K562 (cell line): ENCODE measurements at regions not wholly inside any gene's neighbourhood (a gene's known extent, or its start where the extent isn't known, plus 50 kb on each side); places are given as distances from the start of the nearest gene placed in this dataset.
A peak's percentile ranks its signal among the peaks of the same experiment; 100 is the strongest.

Experiments
- ATAC-seq: fragments of 200-7000 bp; cut with Tn5 transposase; 3 replicates; pipeline ENCODE4 v1.9.1; 2020; ENCODE audit warnings: moderate library complexity
- BruUV-seq: library from RNA; stranded (reverse); fragments of 400-500 nt; replicated peaks from 2 replicates; lab custom pipeline; 2021; lab: Mats Ljungman, UMichigan
- CTCF ChIA-PET: fragments of 300-600 bp; formaldehyde crosslinking; extraction: SDS; loops from one replicate; lab custom pipeline; 2021; ENCODE audit warnings: low intra/inter-chr PET ratio; lab: Yijun Ruan, JAX
- POLR2A ChIA-PET: fragments of 300-600, 350-650 bp; sonication (Branson Sonifier 250); formaldehyde crosslinking; extraction: SDS; loops from one replicate; lab custom pipeline; 2021; ENCODE audit warnings: antibody characterized with exemption, inconsistent platforms; lab: Yijun Ruan, JAX
- DNase-seq, 4 experiments: peaks; one replicate each; pipeline versions ENCODE4 v3.0.0 to v3.0.0-alpha.2; 2011 to 2018; ENCODE audit warnings: low spot score in 3 of 4, mixed read lengths in 3 of 4; ENCODE audit errors: extremely low read depth in 1 of 4
- FAIRE-seq: peaks from 2 replicates; lab custom pipeline; 2011; peaks lifted over from hg19 to GRCh38; lab: Jason Lieb, UNC
- H2AFZ ChIP-seq: 2 replicates; pipeline ENCODE4 v1.6.0; 2011; ENCODE audit warnings: low read depth, low read length, control low read depth, inconsistent platforms
- H3K27ac ChIP-seq: fragments of 200-600 bp; 3 replicates; pipeline ENCODE4 v1.8.0; 2011; ENCODE audit warnings: low read depth, mild to moderate bottlenecking, control low read depth, inconsistent platforms, low read length, moderate library complexity, mixed read lengths; ENCODE audit errors: extremely low read depth
- H3K27me3 ChIP-seq, 2 experiments: fragments of 300-600 bp in 1 of 2; 2 replicates in 1 of 2; 3 replicates in 1 of 2; pipeline versions ENCODE4 v1.6.0 to v1.8.0; 2011; ENCODE audit warnings: inconsistent platforms in 2 of 2, low read length in 2 of 2, mild to moderate bottlenecking in 1 of 2, mixed read lengths in 1 of 2, moderate library complexity in 1 of 2; ENCODE audit not compliant: control insufficient read depth in 2 of 2, insufficient read depth in 2 of 2
- H3K36me3 ChIP-seq: fragments of 300-600 bp; 3 replicates; pipeline ENCODE4 v1.8.0; 2011; ENCODE audit warnings: mild to moderate bottlenecking, low read length, inconsistent platforms; ENCODE audit not compliant: control insufficient read depth, insufficient read depth
- H3K4me1 ChIP-seq, 2 experiments: fragments of 200-600 bp in 1 of 2; replicated peaks in 1 of 2; 2 replicates in 1 of 2; 3 replicates in 1 of 2; pipeline versions ENCODE4 v1.5.1 to v1.8.0; 2011; ENCODE audit warnings: inconsistent platforms in 2 of 2, low read length in 2 of 2, mild to moderate bottlenecking in 1 of 2, mixed read lengths in 1 of 2, moderate library complexity in 1 of 2; ENCODE audit not compliant: control insufficient read depth in 2 of 2, insufficient read depth in 2 of 2
- H3K4me2 ChIP-seq: 2 replicates; pipeline ENCODE4 v1.6.1; 2011; ENCODE audit warnings: low read length, control low read depth, inconsistent platforms, mixed read lengths; ENCODE audit not compliant: insufficient read depth
- H3K4me3 ChIP-seq: fragments of 200-600 bp; sonication (generic), shearing (Covaris generic); 2 replicates; pipeline ENCODE4 v1.5.1; 2016; ENCODE audit warnings: control low read depth, inconsistent platforms
- H3K79me2 ChIP-seq: fragments of 200-600 bp; 3 replicates; pipeline ENCODE4 v1.8.0; 2011; ENCODE audit warnings: low read length, inconsistent platforms; ENCODE audit not compliant: control insufficient read depth, insufficient read depth
- H3K9ac ChIP-seq, 2 experiments: 2 replicates each; pipeline versions ENCODE4 v1.6.0 to v1.6.1; 2011; ENCODE audit warnings: low read depth in 2 of 2, low read length in 2 of 2, control low read depth in 1 of 2, inconsistent platforms in 1 of 2, mild to moderate bottlenecking in 1 of 2, mixed read lengths in 1 of 2; ENCODE audit not compliant: insufficient read depth in 1 of 2
- H3K9me1 ChIP-seq: one replicate; pipeline ENCODE4 v1.6.0; 2011; ENCODE audit warnings: inconsistent platforms, mild to moderate bottlenecking, low read length, moderate library complexity; ENCODE audit not compliant: control insufficient read depth, insufficient read depth
- H3K9me3 ChIP-seq: replicated peaks from 2 replicates; pipeline ENCODE4 v1.5.1; 2011; ENCODE audit warnings: low read depth, low read length, inconsistent platforms; ENCODE audit not compliant: control insufficient read depth, insufficient read depth
- H4K20me1 ChIP-seq: replicated peaks from 2 replicates; pipeline ENCODE4 v1.6.1; 2011; ENCODE audit warnings: low read length, inconsistent platforms, mixed read lengths; ENCODE audit not compliant: control insufficient read depth, insufficient read depth
- CAMTA2 ChIP-seq: fragments of 250-450 bp; sonication (Bioruptor Pico); conservative IDR thresholded peaks from 2 replicates; pipeline ENCODE4 v1.5.1; 2022
- CBX3 ChIP-seq, 2 experiments: IDR thresholded peaks; 1 replicate in 1 of 2; 2 replicates in 1 of 2; pipeline ENCODE4 v1.6.1; 2012; ENCODE audit warnings: inconsistent platforms in 2 of 2, low read length in 2 of 2, borderline replicate concordance in 1 of 2, control low read depth in 1 of 2
- HNRNPUL1 ChIP-seq: fragments of 200-400 bp; formaldehyde crosslinking; IDR thresholded peaks from 2 replicates; pipeline ENCODE4 v1.6.1; 2017; ENCODE audit warnings: low read length
- KLF10 ChIP-seq: fragments of 250-450 bp; sonication (Bioruptor Pico); IDR thresholded peaks from 2 replicates; pipeline ENCODE4 v1.6.1; 2021; ENCODE audit warnings: matching md5 sums
- POLR3G ChIP-seq: IDR thresholded peaks from 2 replicates; pipeline ENCODE4 v1.6.1; 2011; ENCODE audit not compliant: insufficient read length, insufficient replicate concordance; ENCODE audit errors: extremely low read depth
- RBM25 ChIP-seq: fragments of 200-400 bp; formaldehyde crosslinking; IDR thresholded peaks from 2 replicates; pipeline ENCODE4 v1.6.1; 2018; ENCODE audit warnings: low read length, low read depth, moderate library complexity; ENCODE audit not compliant: severe bottlenecking
- SP1 ChIP-seq: sonication (generic); formaldehyde crosslinking; IDR thresholded peaks from 2 replicates; pipeline ENCODE4 v1.8.1; 2022; ENCODE audit warnings: mild to moderate bottlenecking, missing genetic modification reagents
- SP2 ChIP-seq: IDR thresholded peaks from 2 replicates; pipeline ENCODE4 v1.6.1; 2011; ENCODE audit warnings: mild to moderate bottlenecking, low read depth, low read length, moderate library complexity; ENCODE audit not compliant: poor library complexity, severe bottlenecking; ENCODE audit errors: extremely low read depth
- ZNF316 ChIP-seq: fragments of 450-650 bp; IDR thresholded peaks from 2 replicates; pipeline ENCODE4 v1.6.1; 2016
- ZNF778 ChIP-seq: fragments of 450-650 bp; formaldehyde crosslinking; IDR thresholded peaks from 2 replicates; pipeline ENCODE4 v1.4.0; 2020; ENCODE audit warnings: mild to moderate bottlenecking, moderate library complexity
- WGBS: fragments of 100-300 bp; shearing (Covaris generic); methylation state at CpG from one replicate; pipeline ENCODE4 v1.1.6; 2016; ENCODE audit warnings: low coverage, mixed read lengths; ENCODE audit not compliant: insufficient coverage; ENCODE audit errors: missing lambda C conversion rate; 5-methylcytosine and 5-hydroxymethylcytosine counted together
- in situ Hi-C: fragments of 300-500 bp; cut with MboI; formaldehyde crosslinking; loops from 4 replicates; pipeline ENCODE4 v1.15.0; 2018; ENCODE audit warnings: inconsistent platforms, mixed read lengths
- intact Hi-C: fragments of 100-400 bp; cut with micrococcal nuclease; formaldehyde crosslinking; loops from 2 replicates; pipeline ENCODE4 v1.14.2; 2022
- TF ChIP-seq, protein P1 (sequence below): fragments of 250-450 bp; sonication (Bioruptor Pico); IDR thresholded peaks from 2 replicates; pipeline ENCODE4 v1.8.0; 2021; ENCODE audit warnings: mild to moderate bottlenecking, moderate library complexity
- TF ChIP-seq, protein P2 (sequence below): fragments of 250-450 bp; sonication (Bioruptor Pico); IDR thresholded peaks from 2 replicates; pipeline ENCODE4 v1.5.0; 2021; ENCODE audit warnings: mild to moderate bottlenecking, borderline replicate concordance

- no peak for FAIRE-seq
- H4K20me1 ChIP-seq: no peaks in the 10 kb centered on the region
- no peak overlapping the region for H3K4me2 ChIP-seq
- H3K9me1 ChIP-seq: no peaks in the 10 kb centered on the region
- BruUV-seq: no TSS peak
- ChIA-PET CTCF (no interaction called here), POLR2A (interaction anchor here (1.6 kb wide), 1 partner anchor 11 kb away, joined by 8 read pairs; no protein-coding TSS in a partner anchor)
- ATAC-seq: no peak
- no peak overlapping the region for H2AFZ ChIP-seq
- no peak overlapping the region for H3K4me3 ChIP-seq
- H3K36me3 ChIP-seq: no peaks in the 10 kb centered on the region
- H3K4me1 ChIP-seq: no peaks in the 10 kb centered on the region
- H3K9ac ChIP-seq: peak overlapping the region in 1 of 2 experiments; percentile 4; a peak in 1 of 4 replicates
- no peaks in the 10 kb centered on the region for H3K9me3 ChIP-seq
- intact Hi-C loops: no loop called here
- no peaks in the 10 kb centered on the region for H3K79me2 ChIP-seq
- no peak for DNase-seq
- peaks cover 12 to 38% of the 10 kb centered on the region in 2 experiments for H3K27me3 ChIP-seq
- in situ Hi-C loops: no loop called here
- 1% methylated on average over 5 of the region's 5 CpGs for WGBS
- H3K27ac ChIP-seq: no peak overlapping the region
- TF ChIP-seq SP1 (no peak), HNRNPUL1 (no peak), ZNF778 (CRISPR knock-in tag) (no peak), POLR3G (no peak), ZNF316 (no peak), KLF10 (CRISPR knock-in tag) (no peak), RBM25 (no peak), CBX3 (IDR thresholded peaks at IDR 0.05; ENCODE audit: borderline replicate concordance in 1 of 2, low read length in 2 of 2) (no peak), CAMTA2 (CRISPR knock-in tag) (no peak), SP2 (no peak)
- TF ChIP-seq, protein P1, sequence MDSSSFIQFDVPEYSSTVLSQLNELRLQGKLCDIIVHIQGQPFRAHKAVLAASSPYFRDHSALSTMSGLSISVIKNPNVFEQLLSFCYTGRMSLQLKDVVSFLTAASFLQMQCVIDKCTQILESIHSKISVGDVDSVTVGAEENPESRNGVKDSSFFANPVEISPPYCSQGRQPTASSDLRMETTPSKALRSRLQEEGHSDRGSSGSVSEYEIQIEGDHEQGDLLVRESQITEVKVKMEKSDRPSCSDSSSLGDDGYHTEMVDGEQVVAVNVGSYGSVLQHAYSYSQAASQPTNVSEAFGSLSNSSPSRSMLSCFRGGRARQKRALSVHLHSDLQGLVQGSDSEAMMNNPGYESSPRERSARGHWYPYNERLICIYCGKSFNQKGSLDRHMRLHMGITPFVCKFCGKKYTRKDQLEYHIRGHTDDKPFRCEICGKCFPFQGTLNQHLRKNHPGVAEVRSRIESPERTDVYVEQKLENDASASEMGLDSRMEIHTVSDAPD (CRISPR knock-in tag): no peak
- TF ChIP-seq, protein P2, sequence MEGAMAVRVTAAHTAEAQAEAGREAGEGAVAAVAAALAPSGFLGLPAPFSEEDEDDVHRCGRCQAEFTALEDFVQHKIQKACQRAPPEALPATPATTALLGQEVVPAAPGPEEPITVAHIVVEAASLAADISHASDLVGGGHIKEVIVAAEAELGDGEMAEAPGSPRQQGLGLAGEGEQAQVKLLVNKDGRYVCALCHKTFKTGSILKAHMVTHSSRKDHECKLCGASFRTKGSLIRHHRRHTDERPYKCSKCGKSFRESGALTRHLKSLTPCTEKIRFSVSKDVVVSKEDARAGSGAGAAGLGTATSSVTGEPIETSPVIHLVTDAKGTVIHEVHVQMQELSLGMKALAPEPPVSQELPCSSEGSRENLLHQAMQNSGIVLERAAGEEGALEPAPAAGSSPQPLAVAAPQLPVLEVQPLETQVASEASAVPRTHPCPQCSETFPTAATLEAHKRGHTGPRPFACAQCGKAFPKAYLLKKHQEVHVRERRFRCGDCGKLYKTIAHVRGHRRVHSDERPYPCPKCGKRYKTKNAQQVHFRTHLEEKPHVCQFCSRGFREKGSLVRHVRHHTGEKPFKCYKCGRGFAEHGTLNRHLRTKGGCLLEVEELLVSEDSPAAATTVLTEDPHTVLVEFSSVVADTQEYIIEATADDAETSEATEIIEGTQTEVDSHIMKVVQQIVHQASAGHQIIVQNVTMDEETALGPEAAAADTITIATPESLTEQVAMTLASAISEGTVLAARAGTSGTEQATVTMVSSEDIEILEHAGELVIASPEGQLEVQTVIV (CRISPR knock-in tag): no peak
These were observed 109.6 kb downstream of the SYF2 start for GRCh38 chr1:25122747-25123146.
